Prostate gland (tissue), 2 donors: ENCODE measurements at regions not wholly inside any gene's neighbourhood (a gene's known extent, or its start where the extent isn't known, plus 50 kb on each side); places are given as distances from the start of the nearest gene placed in this dataset.

ENCODE experiments used
- DNase-seq: peaks from one replicate; pipeline ENCODE4 v3.0.0-alpha.2; 2019; ENCODE audit warnings: low spot score
- H3K27ac ChIP-seq, 2 donors: fragments of 200-600 bp; sonication (generic); 2 replicates each; pipeline ENCODE4 v1.5.1; 2017 to 2019
- H3K27me3 ChIP-seq: fragments of 200-600 bp; sonication (generic); replicated peaks from 2 replicates; pipeline ENCODE4 v1.5.1; 2019; ENCODE audit not compliant: insufficient read depth
- H3K36me3 ChIP-seq, 2 donors: fragments of 200-600 bp; sonication (generic); 1 replicate in 1 of 2; 2 replicates in 1 of 2; pipeline versions ENCODE4 v1.5.1 to v1.8.1; 2017 to 2019
- H3K4me1 ChIP-seq: fragments of 200-600 bp; sonication (generic); replicated peaks from 2 replicates; pipeline ENCODE4 v1.5.1; 2019
- H3K4me3 ChIP-seq, 2 donors: fragments of 200-600 bp; sonication (generic); 2 replicates each; pipeline ENCODE4 v1.5.1; 2017 to 2019
- H3K9me3 ChIP-seq: fragments of 200-600 bp; sonication (generic); 2 replicates; pipeline ENCODE4 v1.5.1; 2017
- CTCF ChIP-seq, 4 experiments: fragments of 200-600 bp in 2 of 4; fragments of 450-650 bp in 2 of 4; sonication (generic) in 2 of 4; IDR thresholded peaks; 1 replicate in 3 of 4; 2 replicates in 1 of 4; pipeline ENCODE4 v1.5.1; 2016 to 2019; ENCODE audit warnings: antibody characterized with exemption in 4 of 4, mild to moderate bottlenecking in 2 of 4, moderate library complexity in 2 of 4
- POLR2A ChIP-seq: fragments of 450-650 bp; IDR thresholded peaks from one replicate; pipeline ENCODE4 v1.6.1; 2016; ENCODE audit warnings: antibody characterized with exemption, mild to moderate bottlenecking
- POLR2AphosphoS5 ChIP-seq: sonication (generic); formaldehyde crosslinking; IDR thresholded peaks from one replicate; pipeline ENCODE4 v1.6.1; 2017; ENCODE audit warnings: antibody characterized with exemption
- WGBS: methylation state at CpG from one replicate; pipeline ENCODE4 v1.1.5; 2018; 5-methylcytosine and 5-hydroxymethylcytosine counted together
- intact Hi-C: fragments of 100-400 bp; cut with DNase I; formaldehyde crosslinking; loops from one replicate; pipeline ENCODE4 v1.14.2; 2022

GRCh38 chr1:83741770-83742169 is 257.2 kb downstream of the TTLL7 start:
- TF ChIP-seq POLR2A (no peak), POLR2AphosphoS5 (no peak), CTCF (IDR thresholded peaks at IDR 0.05) (no peak)
- Histone ChIP-seq H3K27ac (no peak overlapping the region), H3K36me3 (no peaks in the 10 kb centered on the region), H3K9me3 (no peaks in the 10 kb centered on the region), H3K4me3 (no peak overlapping the region), H3K27me3 (no peaks in the 10 kb centered on the region), H3K4me1 (no peaks in the 10 kb centered on the region)
- no peak for DNase-seq
- intact Hi-C loops: no loop called here

GRCh38 chr1:83741348-83741747 is 257.6 kb downstream of the TTLL7 start:
- no peaks in the 10 kb centered on the region for H3K9me3 ChIP-seq
- intact Hi-C loops: no loop called here
- H3K4me3 ChIP-seq: no peak overlapping the region
- H3K27me3 ChIP-seq: no peaks in the 10 kb centered on the region
- no peaks in the 10 kb centered on the region for H3K36me3 ChIP-seq
- no peak overlapping the region for H3K27ac ChIP-seq
- TF ChIP-seq POLR2A: no peak
- TF ChIP-seq CTCF (IDR thresholded peaks at IDR 0.05): no peak
- no peak for TF ChIP-seq POLR2AphosphoS5
- H3K4me1 ChIP-seq: no peaks in the 10 kb centered on the region
- 69% methylated on average over 2 of the region's 2 CpGs for WGBS
- no peak for DNase-seq

GRCh38 chr1:83735526-83735925 is 263.4 kb downstream of the TTLL7 start:
- no peaks in the 10 kb centered on the region for H3K9me3 ChIP-seq
- H3K27ac ChIP-seq: no peak overlapping the region
- TF ChIP-seq POLR2A: no peak
- TF ChIP-seq POLR2AphosphoS5: no peak
- WGBS: 46% methylated on average over 3 of the region's 3 CpGs
- H3K4me3 ChIP-seq: no peak overlapping the region
- intact Hi-C loops: no loop called here
- H3K36me3 ChIP-seq: no peaks in the 10 kb centered on the region
- no peaks in the 10 kb centered on the region for H3K4me1 ChIP-seq
- DNase-seq: no peak
- no peaks in the 10 kb centered on the region for H3K27me3 ChIP-seq

- Histone ChIP-seq H3K9me3 (no peaks in the 10 kb centered on the region), H3K36me3 (no peaks in the 10 kb centered on the region), H3K27ac (no peak overlapping the region), H3K4me1 (no peaks in the 10 kb centered on the region), H3K27me3 (no peaks in the 10 kb centered on the region), H3K4me3 (no peak overlapping the region)
- TF ChIP-seq CTCF (IDR thresholded peaks at IDR 0.05) (no peak), POLR2A (no peak), POLR2AphosphoS5 (no peak)
- intact Hi-C loops: no loop called here
- 94% methylated on average over 13 of the region's 13 CpGs for WGBS
- DNase-seq: no peak
These were observed 264.5 kb downstream of the TTLL7 start for GRCh38 chr1:83734420-83734819.

GRCh38 chr1:83725735-83726360 is 273.1 kb downstream of the TTLL7 start:
- H3K27ac ChIP-seq: no peak overlapping the region
- H3K4me3 ChIP-seq: no peak overlapping the region
- H3K36me3 ChIP-seq: no peaks in the 10 kb centered on the region
- TF ChIP-seq POLR2A (no peak), CTCF (IDR thresholded peaks at IDR 0.05) (no peak), POLR2AphosphoS5 (no peak)
- H3K4me1 ChIP-seq: no peaks in the 10 kb centered on the region
- WGBS: 89% methylated on average over 5 of the region's 5 CpGs
- intact Hi-C loops: no loop called here
- H3K27me3 ChIP-seq: no peaks in the 10 kb centered on the region
- H3K9me3 ChIP-seq: no peaks in the 10 kb centered on the region
- no peak for DNase-seq
